ENCODE measurements at regions not wholly inside any gene's neighbourhood (a gene's known extent, or its start where the extent isn't known, plus 50 kb on each side); places are given as distances from the start of the nearest gene placed in this dataset.

DNA sequence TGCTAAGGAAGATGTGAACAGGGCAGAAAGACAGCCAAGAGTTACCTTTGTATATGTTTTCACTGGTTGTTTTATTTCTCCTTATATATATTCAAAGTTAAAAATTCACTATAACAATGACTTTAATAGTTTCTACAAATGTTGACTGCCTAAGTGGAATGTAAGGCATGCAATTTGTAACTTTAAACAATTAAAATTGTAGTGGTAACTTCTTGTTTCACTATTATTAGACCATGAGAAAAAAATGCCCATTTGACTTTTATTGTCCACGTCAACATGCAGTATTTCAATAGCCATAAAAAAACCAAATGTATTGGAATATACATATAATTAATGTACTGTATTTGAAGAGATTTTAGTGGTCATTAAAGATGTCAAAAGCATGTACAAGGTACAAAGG, 340.7 kb upstream of the CBLB start:
- TF ChIP-seq POLR2A (IDR thresholded peaks at IDR 0.05) (no peak), CTCF (IDR thresholded peaks at IDR 0.05) (no peak)
